Inflammatory macrophage treated with lipopolysaccharide for 1 hour (primary cell): ENCODE measurements at regions not wholly inside any gene's neighbourhood (a gene's known extent, or its start where the extent isn't known, plus 50 kb on each side); places are given as distances from the start of the nearest gene placed in this dataset.

Experiments used
- DNase-seq, 2 donors: peaks; one replicate each; pipeline ENCODE4 v3.0.0-alpha.2; 2020 to 2022

DNA sequence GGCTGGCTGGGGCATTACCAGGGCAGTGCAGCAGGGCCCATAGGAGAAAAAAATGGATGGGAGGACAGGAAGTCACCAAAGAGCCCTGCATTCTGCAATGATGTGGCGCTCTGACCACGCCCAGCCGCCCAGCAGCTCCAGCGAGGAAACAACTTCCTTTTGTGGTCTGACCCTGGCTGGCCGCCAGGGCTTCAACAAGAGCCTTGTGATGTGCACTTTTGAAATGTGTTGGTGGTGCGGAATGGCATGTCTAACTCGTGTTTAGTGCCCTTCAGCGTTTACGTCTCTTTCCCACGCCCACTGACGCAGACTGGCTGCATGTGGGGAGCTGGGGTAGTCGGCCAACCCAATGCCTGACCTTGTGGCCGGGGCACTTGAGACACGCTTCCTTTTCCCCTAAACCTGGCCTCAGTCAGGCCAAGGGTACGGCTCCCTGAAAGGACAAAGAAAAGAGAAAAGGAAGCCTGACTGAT lies 81.9 kb upstream of the CTNNB1 start:
- peak; percentile 98 to 100 for DNase-seq

DNA sequence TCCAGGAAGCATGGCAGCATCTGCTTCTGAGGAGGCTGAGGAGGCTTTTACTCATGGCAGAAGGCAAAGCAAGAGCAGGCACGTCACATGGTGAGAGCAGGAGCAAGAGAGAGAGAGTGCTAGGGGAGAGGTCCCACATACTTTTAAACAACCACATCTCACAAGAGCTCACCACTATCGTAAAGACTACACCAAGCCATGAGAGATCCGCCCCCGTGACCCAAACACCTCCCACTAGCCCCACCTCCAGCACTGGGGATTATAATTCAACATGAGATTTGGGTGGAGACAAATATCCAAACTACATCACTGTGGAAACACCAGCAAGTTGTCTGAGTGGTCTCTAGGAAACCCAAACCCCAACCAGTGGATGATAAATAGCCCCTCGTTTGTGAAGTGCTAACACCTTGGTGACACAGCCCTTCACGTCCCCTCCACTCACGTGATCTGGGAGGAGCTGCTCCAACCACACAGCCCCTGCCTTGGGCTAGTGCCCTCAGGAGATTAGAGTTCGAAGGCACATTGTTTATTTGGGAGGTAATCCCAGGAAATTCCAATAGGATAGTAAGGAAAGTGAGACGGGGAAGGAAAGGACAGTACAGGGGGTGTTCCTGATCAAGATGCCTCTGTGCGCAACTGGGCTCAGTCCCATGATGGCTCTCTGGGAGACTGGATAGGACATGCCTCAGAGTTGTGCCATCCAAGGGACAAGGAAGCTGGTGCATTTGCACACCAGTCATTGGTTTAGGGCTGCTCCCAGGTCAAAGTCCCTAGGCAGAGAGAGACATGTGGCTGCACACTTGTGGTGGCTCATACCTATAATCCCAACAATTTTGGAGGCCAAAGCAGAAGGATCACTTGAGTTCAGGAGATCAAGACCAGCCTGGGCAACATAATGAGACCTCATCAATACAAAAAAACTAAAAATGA lies 80.6 kb upstream of the CTNNB1 start:
- no peak for DNase-seq

DNA sequence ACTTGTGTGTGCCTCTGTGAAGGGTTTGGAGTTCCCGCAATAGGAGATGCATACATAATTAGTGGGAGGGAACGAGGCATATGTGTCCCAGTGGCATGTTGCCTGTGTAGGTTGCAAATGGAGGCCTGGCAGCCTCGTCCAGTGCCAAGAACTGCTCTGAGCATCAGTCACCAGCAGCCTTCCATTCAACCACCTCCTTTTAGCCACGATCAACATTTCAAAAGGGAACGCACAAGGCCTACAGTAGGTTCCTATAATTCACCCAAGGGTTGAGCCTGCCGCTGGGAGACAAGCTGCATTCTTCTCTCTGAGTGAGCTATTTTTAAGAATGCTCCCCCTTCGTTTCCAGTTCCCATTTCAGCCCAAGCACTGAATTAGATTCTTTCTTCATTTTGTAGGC lies 78.8 kb upstream of the CTNNB1 start:
- DNase-seq = peak; percentile 8 to 32

DNA sequence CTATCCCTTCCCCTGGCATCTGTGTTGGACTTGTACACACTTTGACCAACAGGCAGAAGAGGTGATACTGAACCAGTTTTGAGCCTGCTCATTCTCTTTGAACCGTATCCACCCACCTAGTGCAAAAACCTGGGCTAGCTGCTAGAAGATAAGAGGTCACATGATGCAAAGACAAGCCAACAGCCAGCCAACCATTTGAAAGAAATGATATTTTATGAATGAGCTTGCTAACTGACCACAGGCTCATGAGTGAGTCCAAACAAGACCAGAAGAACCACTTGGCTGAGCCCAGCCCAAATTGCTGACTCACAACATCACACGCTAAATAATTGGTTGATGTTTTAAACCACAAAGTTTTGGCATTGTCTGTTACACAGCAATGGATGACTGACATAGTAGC lies 74.0 kb upstream of the CTNNB1 start:
- DNase-seq = no peak

DNA sequence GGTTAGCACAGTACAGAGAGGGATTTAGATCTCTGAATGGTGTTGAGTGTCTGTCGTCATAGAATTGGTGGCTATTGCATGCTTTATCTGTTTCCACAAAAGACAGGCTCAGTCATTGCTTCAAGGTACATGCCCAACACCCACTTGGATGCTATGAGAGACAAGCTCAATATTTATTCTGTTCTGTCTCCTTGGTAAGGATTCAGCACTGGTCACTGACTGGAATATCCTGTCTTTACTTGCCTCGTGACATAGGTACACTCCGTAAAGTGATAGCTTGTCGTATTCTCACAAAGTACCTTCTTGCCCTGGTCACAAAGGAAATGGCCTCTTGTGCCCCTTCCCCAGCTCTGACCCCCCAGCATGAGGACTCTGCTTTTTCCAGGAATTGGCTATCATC lies 72.8 kb upstream of the CTNNB1 start:
- DNase-seq = no peak

DNA sequence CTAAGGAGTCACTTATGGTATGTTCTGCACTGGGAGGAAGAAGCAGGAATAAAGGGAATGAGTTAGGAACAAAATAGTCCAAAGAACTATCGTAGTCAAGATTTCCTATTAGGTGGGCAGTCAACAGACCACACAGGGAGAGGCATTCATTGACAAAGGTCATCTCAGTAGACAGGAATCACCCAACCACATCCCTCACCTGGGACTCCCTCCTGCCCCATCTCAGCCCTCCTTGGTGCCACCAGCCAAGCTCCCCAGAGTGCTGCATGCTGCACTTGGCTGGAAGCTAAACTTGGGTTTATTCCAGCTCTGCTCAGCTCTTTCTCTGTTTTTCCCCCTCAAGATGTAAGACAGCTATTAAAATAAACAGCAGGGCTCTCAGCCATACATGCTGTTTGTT lies 72.3 kb upstream of the CTNNB1 start:
- no peak for DNase-seq

GRCh38 chr3:41127414-41127813 lies 71.9 kb upstream of the CTNNB1 start:
- no peak for DNase-seq

- DNase-seq = no peak
These were observed 69.6 kb upstream of the CTNNB1 start for GRCh38 chr3:41129731-41130130.

DNA sequence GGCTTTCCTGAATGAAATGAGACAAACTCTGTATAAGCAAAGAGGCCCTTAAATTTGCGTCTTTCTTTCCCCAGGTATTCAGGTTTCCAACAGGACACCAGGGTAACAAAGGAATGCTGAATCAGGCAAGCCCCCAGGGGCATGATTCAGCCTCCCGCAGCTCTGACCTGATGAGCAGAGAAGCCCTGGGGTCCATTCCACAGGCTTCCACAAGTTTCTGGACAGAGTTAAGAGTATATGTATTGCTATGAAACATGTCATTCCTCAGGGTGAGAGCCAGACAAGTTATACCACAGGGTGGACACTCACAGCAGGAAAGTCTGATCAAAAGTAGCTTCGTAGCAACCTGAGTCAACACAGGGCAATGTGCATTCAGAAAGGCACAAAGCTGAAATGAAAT lies 68.1 kb upstream of the CTNNB1 start:
- no peak for DNase-seq

DNA sequence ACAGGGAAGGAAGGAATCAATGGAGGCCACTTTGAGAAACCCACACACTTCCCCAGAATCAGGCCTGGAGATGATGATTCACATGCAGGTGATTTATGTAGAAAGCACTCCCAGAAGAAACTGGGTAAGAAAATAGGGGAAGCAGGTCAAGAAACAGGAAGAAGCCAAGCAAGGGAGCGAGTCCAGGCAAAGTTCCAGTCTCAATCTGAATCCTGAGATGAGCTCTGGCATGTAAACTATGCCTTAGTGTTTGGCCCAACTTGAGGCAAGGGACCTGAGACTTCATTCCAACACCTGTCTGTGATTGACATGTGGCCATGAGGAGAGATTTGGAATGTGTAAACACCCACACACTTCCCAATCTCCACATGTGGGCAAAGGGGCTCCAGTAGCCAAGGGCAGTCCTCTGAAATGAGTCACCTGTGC lies 61.6 kb upstream of the CTNNB1 start:
- peak; percentile 71 to 90 for DNase-seq

GRCh38 chr3:41138146-41138545 lies 61.2 kb upstream of the CTNNB1 start:
- DNase-seq = peak; percentile 54 to 70

GRCh38 chr3:41138601-41139000 lies 60.7 kb upstream of the CTNNB1 start:
- no peak for DNase-seq

GRCh38 chr3:41140242-41140641 lies 59.1 kb upstream of the CTNNB1 start:
- no peak for DNase-seq

DNA sequence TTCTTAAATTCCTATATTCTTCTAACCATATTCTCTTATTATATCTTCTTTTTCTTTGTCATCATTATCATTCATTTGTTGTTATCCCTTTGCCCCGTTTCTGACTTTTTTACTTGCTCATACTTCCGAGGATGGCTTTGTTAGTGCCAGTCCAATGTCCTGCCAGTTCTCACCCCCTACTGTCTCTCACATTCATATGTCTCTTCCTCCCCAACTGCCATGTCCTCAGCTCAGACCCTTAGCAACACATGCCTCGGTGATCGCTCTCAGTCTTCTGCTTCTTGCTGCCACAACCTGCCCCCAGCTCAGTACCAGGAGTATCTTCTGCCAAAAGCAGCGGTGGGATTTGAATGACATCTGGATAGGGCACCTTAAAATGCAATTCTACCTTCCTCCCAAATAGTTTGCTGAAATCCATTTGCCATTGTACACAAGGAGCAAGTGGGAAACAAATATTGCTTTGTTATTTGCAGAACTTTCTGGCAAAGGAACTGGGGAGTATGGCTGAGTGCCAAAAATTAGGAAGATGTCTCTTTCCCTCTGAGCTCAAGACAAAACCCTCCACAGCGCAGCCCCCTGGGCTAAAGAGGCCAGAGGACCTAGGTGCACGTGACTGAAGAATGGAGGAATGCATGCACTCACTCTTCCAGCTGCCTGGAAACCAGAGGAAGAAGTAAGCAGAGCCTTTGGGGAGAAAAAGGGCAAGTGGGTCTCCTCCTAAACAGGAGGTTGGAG lies 57.7 kb upstream of the CTNNB1 start:
- no peak for DNase-seq

GRCh38 chr3:41143421-41144031 lies 55.8 kb upstream of the CTNNB1 start:
- no peak for DNase-seq

DNA sequence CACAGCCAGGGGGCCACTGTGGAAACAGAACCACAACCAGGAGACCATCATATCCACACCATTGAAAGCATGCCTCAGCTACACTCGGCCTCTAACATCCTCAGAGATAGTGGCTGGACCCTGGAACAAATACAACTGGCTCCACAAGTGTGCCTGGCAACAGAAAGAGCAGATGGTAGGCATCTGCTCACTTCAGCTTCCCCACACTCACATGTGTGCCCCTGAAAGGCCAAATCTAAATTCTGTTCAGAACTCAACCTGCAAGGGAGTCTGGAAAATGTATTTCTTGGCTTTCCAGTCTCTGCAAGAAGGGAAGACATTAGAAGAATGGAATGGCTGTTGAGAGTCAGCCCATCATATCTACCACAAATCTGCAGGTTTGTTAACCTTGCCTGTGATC lies 54.7 kb upstream of the CTNNB1 start:
- no peak for DNase-seq

DNA sequence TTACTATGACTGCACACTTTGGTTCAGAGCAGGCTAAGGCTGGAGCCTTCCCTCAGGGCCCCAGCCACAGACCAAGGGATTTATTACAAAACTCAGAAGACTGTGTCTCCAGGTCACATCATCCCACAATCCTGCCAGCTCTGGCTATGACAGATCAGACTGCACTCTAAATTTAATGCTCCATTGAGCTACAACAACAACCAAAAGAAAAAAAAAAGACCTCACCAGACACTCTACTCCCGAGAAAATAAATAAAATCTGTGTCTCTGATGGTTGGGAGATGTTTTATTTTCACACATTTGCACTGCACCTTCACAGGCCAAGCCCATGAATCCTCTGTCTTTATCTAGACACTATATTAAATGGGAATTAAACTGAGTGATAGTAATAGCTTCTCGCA lies 50.8 kb upstream of the CTNNB1 start:
- no peak for DNase-seq

- no peak for DNase-seq
These were observed 50.4 kb upstream of the CTNNB1 start for GRCh38 chr3:41148901-41149300.
